ENCODE measurements at regions not wholly inside any gene's neighbourhood (a gene's known extent, or its start where the extent isn't known, plus 50 kb on each side); places are given as distances from the start of the nearest gene placed in this dataset.

DNA sequence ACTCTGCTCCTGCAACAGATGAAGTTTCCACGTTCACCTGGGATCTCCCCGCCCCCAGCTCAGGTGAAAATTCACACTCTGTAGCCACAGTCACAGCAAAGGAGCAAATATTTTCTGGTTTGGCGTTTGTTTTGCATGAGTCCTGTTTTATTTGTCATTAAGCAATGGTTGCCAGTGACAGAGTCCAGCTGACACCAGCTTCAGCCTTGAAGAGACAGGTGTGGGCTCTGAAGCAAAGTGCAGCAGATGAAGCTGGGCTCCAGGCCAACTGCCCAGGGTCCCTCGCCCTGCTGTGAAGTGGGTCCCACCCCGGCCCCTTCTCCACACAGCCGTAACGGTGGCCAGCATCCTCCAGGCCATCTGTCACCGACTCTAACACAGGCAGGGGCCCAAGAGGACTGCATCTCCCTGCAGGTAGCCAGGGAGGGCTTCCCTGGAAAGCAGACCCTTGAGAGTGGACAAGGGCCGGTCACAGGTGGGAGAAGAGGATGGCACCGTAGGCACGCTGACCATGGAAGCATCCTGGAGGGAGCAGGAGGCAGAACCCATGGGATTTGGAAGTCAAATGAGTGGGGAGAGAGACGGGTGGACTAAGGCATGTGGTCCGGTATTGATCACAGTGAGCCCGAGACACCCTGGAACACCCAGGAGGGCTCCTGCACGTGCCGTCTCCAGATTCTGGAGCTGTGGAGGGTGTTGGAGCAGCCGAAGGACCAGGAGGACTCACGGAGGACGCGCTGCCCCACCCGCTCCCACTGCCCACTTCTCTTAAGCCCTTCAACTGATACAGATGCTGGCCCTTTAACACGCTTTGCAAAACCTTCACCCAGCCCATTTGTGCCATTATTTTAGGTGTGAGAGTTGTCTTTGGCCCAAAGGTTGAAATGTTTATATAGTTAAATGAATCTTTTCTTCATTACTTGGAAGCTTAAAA lies 294.5 kb downstream of the BRD1 start:
- DNase-seq (ENCODE audit: low read depth in 2 of 2, low spot score in 1 of 2), result no peak

DNA sequence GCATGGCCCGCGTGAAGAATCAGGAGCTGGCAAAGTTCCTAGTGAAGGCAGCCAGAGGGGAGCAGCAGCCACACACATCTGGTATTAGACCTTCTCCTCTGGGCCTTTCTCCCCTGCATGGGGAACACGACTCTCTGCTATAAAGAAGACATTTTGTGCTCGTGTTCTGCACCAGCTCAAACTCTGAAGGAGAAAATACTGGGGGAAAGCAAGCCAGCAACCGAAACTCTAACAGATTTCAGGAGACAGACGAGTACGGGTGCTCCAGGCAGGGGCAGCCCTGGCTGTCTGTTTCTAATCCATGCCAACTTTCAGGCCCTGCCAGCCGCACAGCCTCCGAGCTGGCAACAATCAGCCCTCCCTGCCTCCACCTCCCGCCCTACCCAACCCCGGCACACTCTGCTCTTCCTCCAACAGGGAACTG lies 296.3 kb downstream of the BRD1 start:
- no peak for DNase-seq (ENCODE audit: low read depth in 2 of 2, low spot score in 1 of 2)

- DNase-seq (ENCODE audit: low read depth in 2 of 2, low spot score in 1 of 2), result no peak
Observed at GRCh38 chr22:49530671-49531367, 296.9 kb downstream of the BRD1 start.

GRCh38 chr22:49528420-49528720 lies 299.3 kb downstream of the BRD1 start:
- DNase-seq (ENCODE audit: low read depth in 2 of 2, low spot score in 1 of 2), result no peak

DNA sequence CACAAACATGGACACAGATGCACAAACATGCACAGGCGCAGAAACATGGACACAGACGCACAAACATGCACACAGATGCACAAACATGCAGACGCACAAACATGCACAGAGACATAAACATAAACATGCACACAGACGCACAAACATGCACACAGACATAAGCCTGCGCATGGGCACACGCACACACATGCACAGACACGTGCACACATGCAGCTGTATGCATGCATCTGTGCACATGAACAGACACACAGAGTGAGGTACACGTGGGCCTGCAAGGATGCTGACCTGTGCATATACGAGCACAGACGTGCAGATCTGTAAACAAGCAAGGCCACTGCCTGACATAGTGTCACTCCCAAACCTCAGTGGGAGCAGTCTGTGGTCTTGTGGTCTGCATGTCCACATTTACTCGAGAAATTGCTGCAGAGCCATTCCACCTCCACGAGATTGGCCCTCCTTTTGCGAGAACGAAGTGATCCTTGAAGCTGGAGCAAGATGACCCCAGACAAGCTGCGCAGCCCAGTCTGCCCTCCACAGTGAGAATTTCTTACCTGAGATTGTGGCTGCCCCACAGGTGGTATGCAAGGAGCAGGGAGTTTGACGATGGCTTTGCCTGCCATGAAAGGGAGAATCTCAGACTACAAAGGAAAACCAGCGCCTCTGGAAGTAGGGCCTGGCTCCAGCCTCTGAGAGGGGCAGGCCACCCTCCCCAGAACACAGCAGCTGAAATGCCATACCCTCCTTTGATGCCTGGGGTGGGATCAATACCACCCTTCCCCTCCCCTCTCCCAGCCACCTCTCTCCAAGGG lies 299.9 kb downstream of the BRD1 start:
- DNase-seq (ENCODE audit: low read depth in 2 of 2, low spot score in 1 of 2), result no peak

DNA sequence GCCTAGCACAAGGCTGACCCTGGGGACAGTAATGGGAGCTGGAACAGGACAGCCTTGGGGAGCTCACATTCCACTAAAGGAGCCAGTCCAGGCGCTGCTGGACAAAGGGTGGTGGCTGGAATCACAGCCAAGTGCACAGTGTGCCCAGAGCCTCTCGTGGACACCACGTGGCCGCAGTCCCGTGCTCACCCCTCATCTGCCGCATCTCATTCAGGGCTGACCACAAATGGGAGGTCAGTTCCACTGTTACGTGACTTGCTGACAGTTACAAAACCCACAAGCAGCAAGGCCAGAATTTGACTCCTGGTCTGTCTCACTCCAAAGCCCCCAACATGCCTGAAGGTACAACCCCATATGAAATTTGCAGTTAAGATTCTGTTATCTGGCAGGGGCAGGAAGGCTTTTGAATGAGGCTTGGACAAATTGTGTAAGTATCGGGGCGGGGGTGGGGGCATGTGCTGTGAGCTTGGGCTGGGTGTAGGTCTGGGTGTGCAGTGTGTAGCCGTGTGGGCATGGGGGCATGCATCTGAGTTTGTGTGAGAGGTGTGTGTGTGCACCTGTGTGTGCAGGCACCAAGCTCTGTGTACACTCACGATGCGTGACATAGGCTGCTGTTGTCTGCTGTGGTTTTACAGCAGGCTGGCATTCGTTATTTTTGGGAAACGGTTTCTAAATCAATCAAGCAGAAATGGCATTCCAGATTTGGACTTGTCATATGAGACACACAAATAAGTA lies 301.7 kb downstream of the BRD1 start:
- DNase-seq (ENCODE audit: low read depth in 2 of 2, low spot score in 1 of 2), result no peak

DNA sequence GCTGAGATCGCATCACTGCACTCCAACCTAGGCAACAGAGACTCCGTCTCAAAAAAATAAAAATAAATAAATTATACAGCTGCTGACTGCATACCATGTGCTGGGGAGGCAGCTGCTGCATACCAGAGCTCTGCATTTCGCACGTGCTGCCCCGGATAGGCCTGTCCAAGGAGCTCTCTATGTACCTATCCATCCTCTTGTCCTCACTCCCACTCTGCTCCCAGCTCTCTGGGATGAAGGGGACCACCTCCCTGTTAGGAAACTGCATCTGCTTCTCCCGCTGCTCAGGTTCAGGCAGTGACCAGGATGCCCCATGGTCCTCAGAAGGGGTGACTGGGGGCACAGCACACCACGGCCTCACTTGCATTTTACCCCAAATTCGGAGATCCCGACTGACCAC lies 302.3 kb downstream of the BRD1 start:
- no peak for DNase-seq (ENCODE audit: low read depth in 2 of 2, low spot score in 1 of 2)

GRCh38 chr22:49524362-49524761 lies 303.3 kb downstream of the BRD1 start:
- no peak for DNase-seq (ENCODE audit: low read depth in 2 of 2, low spot score in 1 of 2)

GRCh38 chr22:49523374-49524008 lies 304.2 kb downstream of the BRD1 start:
- no peak for DNase-seq (ENCODE audit: low read depth in 2 of 2, low spot score in 1 of 2)

DNA sequence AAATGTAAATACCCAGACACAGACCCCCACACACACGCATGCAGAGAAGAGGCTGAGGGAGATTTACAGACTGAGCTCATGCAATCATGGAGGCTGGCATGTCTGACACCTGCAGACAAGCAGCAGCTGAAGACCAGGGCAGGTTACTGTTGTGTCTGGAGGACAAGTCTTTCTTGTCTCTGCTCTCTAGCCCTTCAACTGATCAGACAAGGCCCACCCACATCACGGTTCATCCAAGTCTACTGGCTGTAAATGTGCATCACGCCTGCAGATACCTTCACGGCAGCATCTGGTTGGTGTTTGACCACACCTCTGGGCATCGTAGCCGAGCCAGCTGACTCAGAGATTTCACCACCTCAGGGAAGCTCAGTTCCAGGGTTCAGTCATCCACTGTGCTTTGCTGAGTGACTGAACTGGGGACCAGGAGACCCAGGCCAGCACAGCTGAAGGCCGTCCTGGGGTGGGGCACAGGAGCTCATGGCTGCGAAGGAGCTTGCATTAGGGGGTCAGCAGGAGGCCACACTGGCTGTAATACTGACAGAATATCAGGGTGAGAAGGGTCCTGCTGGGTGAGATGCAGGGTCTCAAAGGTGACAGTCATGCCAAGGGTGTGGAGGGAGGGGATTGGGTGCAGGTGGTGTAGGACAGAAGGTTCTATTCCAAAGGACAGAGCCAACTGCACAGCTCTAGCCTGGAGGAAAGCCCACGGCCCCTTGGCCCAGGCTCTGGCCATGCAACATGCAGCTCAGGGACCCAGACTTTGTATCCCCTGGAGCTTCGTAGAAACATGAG lies 304.9 kb downstream of the BRD1 start:
- no peak for DNase-seq (ENCODE audit: low read depth in 2 of 2, low spot score in 1 of 2)

DNA sequence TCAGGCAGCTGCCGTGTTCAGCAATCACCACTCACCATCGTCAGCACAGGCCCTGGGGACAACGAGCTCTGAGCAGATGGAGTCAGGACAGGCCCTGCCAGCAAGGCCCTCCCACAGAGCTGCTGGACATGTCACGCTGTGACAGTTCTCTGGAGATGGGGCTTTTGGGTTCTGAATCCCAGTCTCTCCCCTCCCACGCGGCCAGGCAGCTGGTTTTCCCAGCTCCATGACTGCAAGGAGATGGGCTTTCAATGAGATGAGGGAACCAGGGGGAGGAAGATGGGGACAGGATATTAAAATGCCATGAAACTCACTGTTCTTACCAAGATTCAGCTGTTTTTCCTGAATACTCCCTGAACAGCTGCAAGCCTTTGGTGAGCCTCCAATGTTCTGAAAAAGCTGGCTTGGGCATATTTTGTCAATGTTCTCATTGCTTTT lies 305.9 kb downstream of the BRD1 start:
- no peak for DNase-seq (ENCODE audit: low read depth in 2 of 2, low spot score in 1 of 2)

- no peak for DNase-seq (ENCODE audit: low read depth in 2 of 2, low spot score in 1 of 2)
Observed at GRCh38 chr22:49519117-49519737, 308.4 kb downstream of the BRD1 start.

DNA sequence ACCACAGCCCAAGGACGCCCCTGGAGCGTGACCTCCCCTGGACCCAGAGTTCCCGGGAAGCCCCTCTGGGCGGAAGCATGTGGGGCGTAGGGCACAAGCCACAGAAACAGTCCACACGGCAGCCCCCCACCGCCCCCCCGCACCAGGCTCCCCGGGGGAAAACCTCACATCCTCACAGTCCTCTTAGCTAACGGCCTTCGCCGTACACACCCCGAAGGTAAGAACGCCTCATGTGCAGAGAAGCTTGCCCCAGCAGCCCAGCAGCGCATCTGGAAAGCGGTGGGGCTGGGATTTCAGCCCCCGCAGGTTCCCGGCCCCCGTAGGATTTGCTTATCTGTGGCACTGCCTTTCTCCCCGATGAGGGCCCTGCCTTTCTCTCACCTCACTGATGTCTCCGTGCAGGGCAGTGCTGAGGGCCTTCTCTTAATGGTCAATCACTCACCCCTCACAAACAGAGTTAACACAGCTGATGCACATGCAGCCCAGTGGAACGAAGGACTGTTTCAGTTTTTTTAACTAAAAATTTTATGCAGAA lies 309.2 kb downstream of the BRD1 start:
- DNase-seq (ENCODE audit: low read depth in 2 of 2, low spot score in 1 of 2), result no peak

- DNase-seq (ENCODE audit: low read depth in 2 of 2, low spot score in 1 of 2), result no peak
Observed at GRCh38 chr22:49517667-49518185, 309.9 kb downstream of the BRD1 start.

- no peak for DNase-seq (ENCODE audit: low read depth in 2 of 2, low spot score in 1 of 2)
Observed at GRCh38 chr22:49517211-49517610, 310.5 kb downstream of the BRD1 start.

DNA sequence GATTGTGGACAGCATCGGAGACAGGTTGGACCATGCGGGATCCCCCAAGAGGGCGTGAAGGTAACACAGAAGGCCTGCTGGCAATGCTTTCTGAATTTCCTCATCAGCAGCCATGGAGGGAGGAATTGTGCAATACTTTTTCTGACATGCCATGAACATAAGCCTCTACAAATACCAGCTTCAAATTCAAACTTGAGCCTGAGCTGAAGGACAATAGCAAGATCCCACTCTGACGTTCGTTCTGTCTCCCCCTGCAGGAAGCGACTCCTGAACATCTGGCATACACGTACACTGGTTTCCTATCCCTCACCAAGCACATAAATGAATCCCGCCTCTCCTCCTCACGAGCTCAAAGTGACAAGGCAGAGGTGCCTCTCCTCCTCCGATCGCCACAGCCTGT lies 312.2 kb downstream of the BRD1 start:
- no peak for DNase-seq (ENCODE audit: low read depth in 2 of 2, low spot score in 1 of 2)

DNA sequence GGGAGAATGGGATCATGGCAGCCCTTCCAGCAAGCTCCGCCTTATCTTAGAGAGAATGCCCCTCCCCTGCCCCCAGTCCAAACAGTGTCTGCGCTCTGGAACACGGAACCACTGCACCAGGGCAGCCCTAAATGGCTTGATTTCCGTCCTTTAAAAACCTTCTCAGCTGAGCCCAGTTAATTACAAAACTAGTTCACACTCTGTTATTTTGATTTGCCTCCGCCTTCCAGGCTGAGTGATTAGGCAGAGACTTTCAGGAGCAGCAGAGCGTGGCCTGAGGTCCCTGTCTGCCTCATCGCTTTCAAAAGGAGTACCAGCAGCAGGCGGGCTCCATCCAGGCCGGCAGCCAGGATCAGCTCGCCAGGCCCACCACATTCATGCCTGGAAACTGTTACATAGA lies 313.0 kb downstream of the BRD1 start:
- DNase-seq (ENCODE audit: low read depth in 2 of 2, low spot score in 1 of 2), result no peak

GRCh38 chr22:49514211-49514610 lies 313.5 kb downstream of the BRD1 start:
- DNase-seq (ENCODE audit: low read depth in 2 of 2, low spot score in 1 of 2), result no peak

DNA sequence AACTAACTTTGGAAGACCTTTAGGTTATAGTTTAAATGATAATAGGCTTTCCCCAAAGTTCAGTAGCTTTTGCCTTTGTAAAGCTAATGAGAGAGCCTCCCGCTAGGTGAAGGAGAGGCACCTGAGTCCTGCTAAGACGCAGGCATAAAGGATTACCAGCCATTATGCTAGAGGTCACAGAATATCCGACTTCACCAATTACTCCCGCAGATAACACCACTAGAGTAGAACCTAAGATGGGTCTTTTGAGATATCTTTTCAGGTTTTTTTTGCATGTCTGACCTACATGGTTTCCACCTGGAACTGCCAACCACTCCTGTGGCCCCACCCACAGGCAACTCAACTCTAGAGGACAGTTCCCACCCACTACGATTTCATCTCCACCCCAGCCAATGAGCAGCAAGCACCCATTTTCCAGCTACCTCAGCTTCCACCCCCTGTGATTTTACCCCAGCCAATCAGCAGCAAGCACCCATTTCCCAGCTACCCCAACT lies 314.3 kb downstream of the BRD1 start:
- DNase-seq (ENCODE audit: low read depth in 2 of 2, low spot score in 1 of 2), result no peak

Data from stimulated activated CD8-positive, alpha-beta memory T cell treated with anti-CD3 and anti-CD28 coated beads, Interleukin-4, amount 100 ng/mL, for 4 hours (primary cell).